HAP-1 (cell line): ENCODE measurements at regions not wholly inside any gene's neighbourhood (a gene's known extent, or its start where the extent isn't known, plus 50 kb on each side); places are given as distances from the start of the nearest gene placed in this dataset.

Experiments
- DNase-seq, 2 experiments: peaks; one replicate each; pipeline ENCODE4 v3.0.0-alpha.2; 2016 to 2020; ENCODE audit warnings: low spot score in 2 of 2
- H3K27me3 ChIP-seq: fragments of 250-450 bp; sonication (Bioruptor Pico); 2 replicates; pipeline ENCODE4 v1.5.1; 2020; ENCODE audit warnings: low read depth, mild to moderate bottlenecking, moderate library complexity
- H3K36me3 ChIP-seq: fragments of 250-450 bp; sonication (Bioruptor Pico); replicated peaks from 2 replicates; pipeline ENCODE4 v1.5.1; 2020; ENCODE audit warnings: mild to moderate bottlenecking
- H3K4me1 ChIP-seq: fragments of 250-450 bp; sonication (Bioruptor Pico); 2 replicates; pipeline ENCODE4 v1.5.1; 2020; ENCODE audit warnings: mild to moderate bottlenecking
- H3K4me3 ChIP-seq: fragments of 250-450 bp; sonication (Bioruptor Pico); 2 replicates; pipeline ENCODE4 v1.5.1; 2020; ENCODE audit warnings: mild to moderate bottlenecking, moderate library complexity
- H3K9me3 ChIP-seq: fragments of 250-450 bp; sonication (Bioruptor Pico); 2 replicates; pipeline ENCODE4 v1.5.1; 2020; ENCODE audit warnings: mild to moderate bottlenecking, moderate library complexity
- in situ Hi-C: fragments of 300-500 bp; cut with MboI; formaldehyde crosslinking; loops from 3 replicates; pipeline ENCODE4 v1.14.3; 2020; ENCODE audit warnings: low sequenced_read_pairs, inconsistent platforms, mixed read lengths

DNA sequence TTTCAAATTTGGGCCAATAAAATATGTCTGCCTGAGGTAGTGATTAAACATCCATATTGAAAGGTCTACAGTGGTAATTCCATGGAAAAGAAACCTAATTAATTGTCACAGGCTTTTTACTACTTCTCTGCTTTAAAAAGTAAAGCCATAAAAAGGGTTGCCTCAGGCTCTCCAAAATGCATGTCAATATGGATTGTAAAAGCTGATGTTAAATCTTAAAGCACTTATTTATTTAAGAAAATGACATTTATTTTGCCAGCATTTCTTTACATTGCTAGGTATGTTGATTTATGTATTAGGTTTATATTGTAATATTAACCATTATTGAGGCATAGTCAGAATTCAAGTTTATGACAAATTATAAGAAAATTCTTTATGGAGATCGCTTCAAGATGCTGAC is 133.2 kb downstream of the OPN5 start:
- no peaks in the 10 kb centered on the region for H3K9me3 ChIP-seq
- peak; percentile 24 to 73 for DNase-seq
- no peak overlapping the region for H3K4me3 ChIP-seq
- in situ Hi-C loops = no loop called here
- H3K27me3 ChIP-seq = no peaks in the 10 kb centered on the region
- H3K4me1 ChIP-seq = no peaks in the 10 kb centered on the region
- H3K36me3 ChIP-seq = no peaks in the 10 kb centered on the region

DNA sequence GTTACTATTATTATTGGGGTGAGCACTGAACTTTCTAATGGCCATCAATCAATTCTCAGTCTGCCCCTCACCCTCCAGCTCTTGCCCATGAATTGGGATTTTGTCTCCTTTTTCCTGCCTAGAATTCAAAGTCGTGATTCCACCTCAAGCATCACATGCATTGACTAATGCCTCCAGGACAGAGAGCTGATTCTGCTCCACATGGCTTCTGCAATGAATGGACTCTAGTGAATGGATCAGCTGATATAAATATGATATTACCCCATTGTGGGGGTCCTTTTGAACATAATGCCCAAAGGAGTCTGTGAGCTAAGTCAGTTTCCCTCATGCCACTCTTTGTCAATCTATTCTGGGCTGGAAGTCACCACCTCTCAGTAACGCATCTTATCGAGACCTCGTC is 126.4 kb downstream of the OPN5 start:
- Histone ChIP-seq H3K9me3 (no peaks in the 10 kb centered on the region), H3K4me3 (no peak overlapping the region), H3K27me3 (no peaks in the 10 kb centered on the region), H3K4me1 (no peaks in the 10 kb centered on the region), H3K36me3 (no peaks in the 10 kb centered on the region)
- no peak for DNase-seq
- in situ Hi-C loops = no loop called here

DNA sequence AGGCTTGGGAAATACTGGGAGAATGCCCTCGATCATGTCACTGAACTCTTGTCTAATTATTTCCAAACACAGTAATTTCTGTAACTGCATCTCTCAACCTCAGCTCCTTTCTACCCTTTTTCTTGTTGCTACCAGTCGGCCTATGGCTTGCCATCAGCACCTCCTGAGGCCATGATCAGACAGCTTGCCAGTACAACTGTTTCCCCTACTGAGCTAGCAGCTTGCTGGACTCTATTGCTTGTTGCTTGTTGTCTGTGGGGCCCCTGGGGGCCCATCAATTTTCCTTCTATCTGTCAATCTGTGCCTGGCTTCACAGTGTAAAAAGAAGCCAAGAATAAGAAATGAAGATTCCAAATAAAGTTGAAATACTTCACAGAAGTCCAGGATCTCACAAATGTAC is 123.9 kb downstream of the OPN5 start:
- in situ Hi-C loops = no loop called here
- Histone ChIP-seq H3K9me3 (no peaks in the 10 kb centered on the region), H3K4me3 (no peak overlapping the region), H3K27me3 (no peaks in the 10 kb centered on the region), H3K4me1 (no peaks in the 10 kb centered on the region), H3K36me3 (no peaks in the 10 kb centered on the region)
- DNase-seq = no peak

DNA sequence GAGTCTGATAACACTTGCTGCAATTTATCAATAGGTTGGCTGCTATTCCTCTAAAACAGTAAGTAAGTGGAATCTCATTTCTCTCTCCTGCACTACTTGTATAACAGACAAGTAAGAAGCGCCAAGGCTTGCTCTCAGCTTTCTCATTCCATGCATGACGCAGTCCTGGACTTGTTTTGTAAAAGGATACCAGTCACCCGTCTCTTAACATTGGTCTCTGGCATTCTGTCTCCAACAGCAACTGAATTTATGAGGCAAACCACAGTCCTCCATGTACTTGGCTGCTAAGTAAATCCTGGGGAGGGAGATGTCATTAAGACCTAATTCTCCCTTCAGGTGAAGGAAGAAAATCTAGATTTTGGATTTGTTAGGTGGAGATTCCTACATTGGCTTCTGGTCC is 115.4 kb downstream of the OPN5 start:
- DNase-seq = no peak
- no peak overlapping the region for H3K4me3 ChIP-seq
- H3K27me3 ChIP-seq = no peaks in the 10 kb centered on the region
- in situ Hi-C loops = no loop called here
- no peaks in the 10 kb centered on the region for H3K4me1 ChIP-seq
- H3K9me3 ChIP-seq = no peaks in the 10 kb centered on the region
- H3K36me3 ChIP-seq = no peaks in the 10 kb centered on the region

DNA sequence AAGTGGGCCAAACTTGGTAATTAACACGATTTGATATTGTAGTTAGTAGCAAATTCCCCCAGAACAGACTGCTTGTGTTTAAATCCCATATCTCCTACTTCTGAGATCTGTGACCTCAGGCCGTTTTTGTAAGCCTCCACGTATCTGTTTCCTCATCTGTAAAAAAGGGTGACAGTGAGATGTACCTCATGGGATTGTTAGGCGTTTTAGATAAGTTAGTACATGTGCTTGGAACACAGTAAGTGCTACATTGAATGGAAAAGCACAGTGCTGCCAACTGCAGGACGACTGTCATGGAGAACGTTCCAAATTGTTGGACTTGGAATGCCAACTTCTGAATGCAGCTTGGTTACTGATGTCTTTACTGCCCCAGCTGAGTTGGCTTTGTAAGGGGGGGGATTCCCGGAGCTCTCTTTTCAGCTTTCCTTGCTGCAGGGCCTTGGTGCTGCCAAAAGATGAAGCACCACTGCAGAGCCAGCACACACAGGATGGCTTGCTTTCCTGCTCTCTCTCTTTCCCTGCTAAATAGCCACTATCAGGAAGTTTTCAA is 108.6 kb downstream of the OPN5 start:
- H3K4me3 ChIP-seq = no peak overlapping the region
- in situ Hi-C loops = no loop called here
- no peaks in the 10 kb centered on the region for H3K27me3 ChIP-seq
- no peak for DNase-seq
- H3K4me1 ChIP-seq = no peaks in the 10 kb centered on the region
- no peaks in the 10 kb centered on the region for H3K9me3 ChIP-seq
- no peaks in the 10 kb centered on the region for H3K36me3 ChIP-seq

DNA sequence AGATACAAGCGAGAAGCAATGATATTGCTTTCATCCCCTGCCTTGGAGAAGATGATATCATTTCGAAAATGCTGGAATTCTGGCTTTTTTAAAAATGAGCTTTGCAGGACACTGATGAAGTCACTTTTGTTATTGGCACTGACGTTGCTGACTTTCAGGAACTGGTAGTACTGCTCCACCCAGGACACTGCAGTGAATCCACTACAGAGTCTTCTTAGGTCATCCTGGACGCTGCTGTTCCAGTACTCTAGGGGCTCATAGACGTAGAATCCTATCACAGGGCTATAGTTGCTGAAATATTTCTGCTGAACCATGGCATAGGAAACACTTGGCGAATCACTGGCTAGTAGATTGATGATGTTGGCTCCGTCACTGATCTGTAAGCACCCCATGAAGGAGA is 97.2 kb downstream of the OPN5 start:
- no peaks in the 10 kb centered on the region for H3K36me3 ChIP-seq
- no peak for DNase-seq
- H3K4me3 ChIP-seq = no peak overlapping the region
- no peaks in the 10 kb centered on the region; the same call in 1 of the 2 replicates for H3K9me3 ChIP-seq
- no peaks in the 10 kb centered on the region for H3K4me1 ChIP-seq
- H3K27me3 ChIP-seq = no peaks in the 10 kb centered on the region; the same call in 1 of the 2 replicates
- in situ Hi-C loops = no loop called here
